ENCODE measurements at regions not wholly inside any gene's neighbourhood (a gene's known extent, or its start where the extent isn't known, plus 50 kb on each side); places are given as distances from the start of the nearest gene placed in this dataset.
A peak's percentile ranks its signal among the peaks of the same experiment; 100 is the strongest.

DNA sequence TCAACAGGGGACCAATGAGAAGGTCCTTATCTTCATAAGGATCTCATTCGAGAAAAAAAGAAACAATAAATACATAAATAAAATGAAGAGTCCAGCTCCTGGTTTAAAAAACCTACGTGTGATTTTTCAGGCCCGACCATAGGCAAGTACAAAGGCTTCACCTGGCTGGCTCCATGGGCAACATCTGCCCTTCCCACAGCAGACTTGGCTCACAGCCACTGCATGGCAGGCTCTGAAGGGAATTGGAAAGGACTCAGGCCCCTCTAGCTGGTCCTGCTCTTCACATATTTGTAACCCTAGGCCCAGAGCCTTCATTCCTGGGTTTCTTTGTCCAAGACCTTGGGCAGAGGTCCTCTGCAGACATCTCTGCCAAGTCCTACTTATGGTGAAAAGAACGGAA lies 228.1 kb downstream of the QDPR start:
- Histone ChIP-seq H3K4me1 (no peaks in the 10 kb centered on the region), H3K36me3 (no peaks in the 10 kb centered on the region), H3F3A (ENCODE audit: low read depth) (no peaks in the 10 kb centered on the region), H3K27me3 (no peaks in the 10 kb centered on the region), H3K9ac (no peak overlapping the region), H4K20me1 (ENCODE audit: low read depth) (no peaks in the 10 kb centered on the region), H3K27ac (no peak overlapping the region), H3K79me2 (ENCODE audit: low read depth) (no peaks in the 10 kb centered on the region), H2AFZ (replicated peaks) (no peak overlapping the region), H3K9me3 (ENCODE audit: low read depth) (no peaks in the 10 kb centered on the region), H3K4me2 (no peak overlapping the region), H3K4me3 (no peak overlapping the region)
- Mint-ChIP-seq H3K9me3 (peaks cover 2% of the 10 kb centered on the region), H3K4me1 (no peaks in the 10 kb centered on the region), H3K27ac (no peak overlapping the region), H3K4me3 (no peak overlapping the region), H3K36me3 (no peaks in the 10 kb centered on the region), H3K27me3 (ENCODE audit: insufficient read depth, low read depth) (peaks cover 9% of the 10 kb centered on the region)
- TF ChIP-seq, protein P1, sequence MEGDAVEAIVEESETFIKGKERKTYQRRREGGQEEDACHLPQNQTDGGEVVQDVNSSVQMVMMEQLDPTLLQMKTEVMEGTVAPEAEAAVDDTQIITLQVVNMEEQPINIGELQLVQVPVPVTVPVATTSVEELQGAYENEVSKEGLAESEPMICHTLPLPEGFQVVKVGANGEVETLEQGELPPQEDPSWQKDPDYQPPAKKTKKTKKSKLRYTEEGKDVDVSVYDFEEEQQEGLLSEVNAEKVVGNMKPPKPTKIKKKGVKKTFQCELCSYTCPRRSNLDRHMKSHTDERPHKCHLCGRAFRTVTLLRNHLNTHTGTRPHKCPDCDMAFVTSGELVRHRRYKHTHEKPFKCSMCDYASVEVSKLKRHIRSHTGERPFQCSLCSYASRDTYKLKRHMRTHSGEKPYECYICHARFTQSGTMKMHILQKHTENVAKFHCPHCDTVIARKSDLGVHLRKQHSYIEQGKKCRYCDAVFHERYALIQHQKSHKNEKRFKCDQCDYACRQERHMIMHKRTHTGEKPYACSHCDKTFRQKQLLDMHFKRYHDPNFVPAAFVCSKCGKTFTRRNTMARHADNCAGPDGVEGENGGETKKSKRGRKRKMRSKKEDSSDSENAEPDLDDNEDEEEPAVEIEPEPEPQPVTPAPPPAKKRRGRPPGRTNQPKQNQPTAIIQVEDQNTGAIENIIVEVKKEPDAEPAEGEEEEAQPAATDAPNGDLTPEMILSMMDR (IDR thresholded peaks at IDR 0.05) = no peak
- TF ChIP-seq EZH2phosphoT487 (IDR thresholded peaks at IDR 0.05) = no peak
- DNase-seq (ENCODE audit: low spot score) = no peak

DNA sequence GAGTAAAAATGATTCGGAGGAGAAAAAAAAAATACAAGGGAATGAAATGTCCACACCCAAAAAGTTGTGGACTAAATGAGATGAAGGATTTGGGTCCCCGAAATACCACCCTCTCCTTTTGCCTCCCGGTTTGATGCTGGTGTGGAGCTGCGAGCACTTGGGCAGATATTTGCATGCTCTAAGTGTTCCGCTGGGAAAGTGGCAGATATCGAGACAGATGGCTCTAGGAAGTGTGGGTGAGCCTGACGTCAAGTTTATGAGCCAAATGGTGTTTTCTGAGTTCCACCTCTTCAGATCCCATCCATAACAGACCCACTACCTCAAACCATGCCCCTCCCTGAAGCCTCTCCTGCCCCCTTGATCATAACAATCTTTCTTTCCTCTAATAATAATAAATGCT lies 228.6 kb downstream of the QDPR start:
- Mint-ChIP-seq H3K9me3 (peaks cover 2% of the 10 kb centered on the region), H3K4me3 (no peak overlapping the region), H3K4me1 (no peaks in the 10 kb centered on the region), H3K27me3 (ENCODE audit: insufficient read depth, low read depth) (peaks cover 9% of the 10 kb centered on the region), H3K27ac (no peak overlapping the region), H3K36me3 (no peaks in the 10 kb centered on the region)
- no peak overlapping the region for H3K4me2 ChIP-seq
- no peaks in the 10 kb centered on the region for H3F3A ChIP-seq (ENCODE audit: low read depth)
- H4K20me1 ChIP-seq (ENCODE audit: low read depth) = no peaks in the 10 kb centered on the region
- no peak overlapping the region for H2AFZ ChIP-seq (replicated peaks)
- H3K4me1 ChIP-seq = no peaks in the 10 kb centered on the region
- H3K27ac ChIP-seq = no peak overlapping the region
- TF ChIP-seq, protein P1 (IDR thresholded peaks at IDR 0.05) = no peak
- TF ChIP-seq EZH2 (IDR thresholded peaks at IDR 0.05) (no peak), EZH2phosphoT487 (IDR thresholded peaks at IDR 0.05) (no peak)
- no peaks in the 10 kb centered on the region for H3K27me3 ChIP-seq
- no peak overlapping the region for H3K4me3 ChIP-seq
- H3K9me3 ChIP-seq (ENCODE audit: low read depth) = no peaks in the 10 kb centered on the region
- H3K36me3 ChIP-seq = no peaks in the 10 kb centered on the region
- no peak overlapping the region for H3K9ac ChIP-seq
- H3K79me2 ChIP-seq (ENCODE audit: low read depth) = no peaks in the 10 kb centered on the region
- no peak for DNase-seq (ENCODE audit: low spot score)

- Histone ChIP-seq H3K4me1 (no peaks in the 10 kb centered on the region), H4K20me1 (ENCODE audit: low read depth) (no peaks in the 10 kb centered on the region), H3F3A (ENCODE audit: low read depth) (no peaks in the 10 kb centered on the region), H2AFZ (replicated peaks) (peak overlapping the region; percentile 6), H3K27me3 (no peaks in the 10 kb centered on the region), H3K4me2 (no peak overlapping the region), H3K79me2 (ENCODE audit: low read depth) (no peaks in the 10 kb centered on the region), H3K9me3 (ENCODE audit: low read depth) (no peaks in the 10 kb centered on the region), H3K4me3 (no peak overlapping the region), H3K9ac (no peak overlapping the region), H3K27ac (no peak overlapping the region), H3K36me3 (no peaks in the 10 kb centered on the region)
- TF ChIP-seq EZH2phosphoT487 (IDR thresholded peaks at IDR 0.05) (no peak), EZH2 (IDR thresholded peaks at IDR 0.05) (no peak)
- TF ChIP-seq, protein P1 (IDR thresholded peaks at IDR 0.05) = peak; percentile 10
- Mint-ChIP-seq H3K27ac (no peak overlapping the region), H3K4me1 (no peaks in the 10 kb centered on the region), H3K36me3 (no peaks in the 10 kb centered on the region), H3K27me3 (ENCODE audit: insufficient read depth, low read depth) (peaks cover 4% of the 10 kb centered on the region), H3K4me3 (no peak overlapping the region), H3K9me3 (no peaks in the 10 kb centered on the region)
- DNase-seq (ENCODE audit: low spot score) = no peak
Observed at GRCh38 chr4:17280261-17281018, 231.4 kb downstream of the QDPR start.

Data from neural progenitor cell (in vitro differentiated cells).